22Rv1 (cell line): ENCODE measurements at regions not wholly inside any gene's neighbourhood (a gene's known extent, or its start where the extent isn't known, plus 50 kb on each side); places are given as distances from the start of the nearest gene placed in this dataset.

ENCODE experiments used
- ZFX ChIP-seq: fragments of 450-650 bp; IDR thresholded peaks from 2 replicates; pipeline ENCODE4 v1.6.1; 2017; ENCODE audit warnings: antibody characterized with exemption, borderline replicate concordance
- TF ChIP-seq, protein P1 (sequence below): fragments of 450-650 bp; IDR thresholded peaks from 2 replicates; pipeline ENCODE4 v1.5.1; 2017; ENCODE audit warnings: mild to moderate bottlenecking

DNA sequence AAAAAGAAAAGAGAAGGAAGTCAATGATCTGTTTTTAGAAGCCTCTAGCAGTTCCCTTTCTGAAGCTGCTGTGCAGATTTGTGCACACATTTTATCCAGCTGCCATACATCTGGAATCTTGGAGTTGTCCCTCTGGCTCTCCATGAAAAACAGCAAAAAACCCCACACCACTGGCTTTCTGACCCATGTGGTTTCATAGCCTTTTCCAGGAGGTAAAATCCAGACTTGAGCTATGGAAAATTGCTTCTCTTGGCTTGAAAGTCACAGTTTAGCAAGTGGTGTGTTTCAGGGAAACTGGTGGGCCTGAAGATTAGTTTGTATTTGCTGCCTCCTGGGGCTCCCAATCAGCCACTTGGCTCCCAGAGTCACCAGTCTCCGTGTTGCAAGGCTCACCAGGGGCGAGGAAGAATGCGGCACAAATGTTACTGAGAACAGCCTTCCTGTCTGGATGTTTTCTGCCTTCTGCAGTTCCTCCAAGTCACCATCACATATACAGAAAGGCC is 50.1 kb upstream of the ADRB1 start:
- TF ChIP-seq, protein P1, sequence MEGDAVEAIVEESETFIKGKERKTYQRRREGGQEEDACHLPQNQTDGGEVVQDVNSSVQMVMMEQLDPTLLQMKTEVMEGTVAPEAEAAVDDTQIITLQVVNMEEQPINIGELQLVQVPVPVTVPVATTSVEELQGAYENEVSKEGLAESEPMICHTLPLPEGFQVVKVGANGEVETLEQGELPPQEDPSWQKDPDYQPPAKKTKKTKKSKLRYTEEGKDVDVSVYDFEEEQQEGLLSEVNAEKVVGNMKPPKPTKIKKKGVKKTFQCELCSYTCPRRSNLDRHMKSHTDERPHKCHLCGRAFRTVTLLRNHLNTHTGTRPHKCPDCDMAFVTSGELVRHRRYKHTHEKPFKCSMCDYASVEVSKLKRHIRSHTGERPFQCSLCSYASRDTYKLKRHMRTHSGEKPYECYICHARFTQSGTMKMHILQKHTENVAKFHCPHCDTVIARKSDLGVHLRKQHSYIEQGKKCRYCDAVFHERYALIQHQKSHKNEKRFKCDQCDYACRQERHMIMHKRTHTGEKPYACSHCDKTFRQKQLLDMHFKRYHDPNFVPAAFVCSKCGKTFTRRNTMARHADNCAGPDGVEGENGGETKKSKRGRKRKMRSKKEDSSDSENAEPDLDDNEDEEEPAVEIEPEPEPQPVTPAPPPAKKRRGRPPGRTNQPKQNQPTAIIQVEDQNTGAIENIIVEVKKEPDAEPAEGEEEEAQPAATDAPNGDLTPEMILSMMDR: no peak
- no peak for TF ChIP-seq ZFX
